AG09319 (cell line): ENCODE measurements at regions not wholly inside any gene's neighbourhood (a gene's known extent, or its start where the extent isn't known, plus 50 kb on each side); places are given as distances from the start of the nearest gene placed in this dataset.

Experiments used
- DNase-seq: peaks from one replicate; pipeline ENCODE4 v3.0.0-alpha.2; 2010; ENCODE audit warnings: low read depth; ENCODE audit errors: extremely low read depth
- CTCF ChIP-seq: IDR thresholded peaks from 2 replicates; pipeline ENCODE4 v1.5.1; 2011; ENCODE audit warnings: low read depth, mild to moderate bottlenecking, inconsistent platforms, low read length, moderate library complexity

- no peak for DNase-seq
- no peak for TF ChIP-seq CTCF
Measured at GRCh38 chr12:24421759-24422158, 472.3 kb upstream of the SOX5 start.

GRCh38 chr12:24418157-24418556 is 468.7 kb upstream of the SOX5 start:
- no peak for TF ChIP-seq CTCF
- DNase-seq, result no peak

- DNase-seq, result no peak
- no peak for TF ChIP-seq CTCF
Measured at GRCh38 chr12:24416423-24417109, 467.1 kb upstream of the SOX5 start.

- DNase-seq, result no peak
- no peak for TF ChIP-seq CTCF
Measured at GRCh38 chr12:24415934-24416333, 466.5 kb upstream of the SOX5 start.

GRCh38 chr12:24414480-24414879 is 465.0 kb upstream of the SOX5 start:
- no peak for DNase-seq
- no peak for TF ChIP-seq CTCF

- no peak for TF ChIP-seq CTCF
- DNase-seq, result no peak
Measured at GRCh38 chr12:24411948-24412347, 462.5 kb upstream of the SOX5 start.

GRCh38 chr12:24409868-24410267 is 460.4 kb upstream of the SOX5 start:
- DNase-seq, result no peak
- no peak for TF ChIP-seq CTCF
